ENCODE measurements at regions not wholly inside any gene's neighbourhood (a gene's known extent, or its start where the extent isn't known, plus 50 kb on each side); places are given as distances from the start of the nearest gene placed in this dataset.

GRCh38 chrX:39835241-39835640 lies 262.5 kb downstream of the BCOR start:
- POLR2A ChIA-PET, result interaction anchor here (0.6 to 1.6 kb wide), 2 partner anchors 18 to 92 kb away, joined by 3 to 4 read pairs; no protein-coding TSS in a partner anchor
- BruUV-seq (replicated peaks), result no TSS peak
- 0 out of 5 replicates have a peak, but pooled peaks cover 0 to 4% of the 10 kb centered on the region in 2 experiments for H3K27me3 ChIP-seq (ENCODE audit: control insufficient read depth in 2 of 2, insufficient read depth in 2 of 2, low read length in 2 of 2)
- DNase-seq (ENCODE audit: extremely low read depth in 1 of 4, low spot score in 3 of 4) (no peak), FAIRE-seq (no peak), ATAC-seq (no peak)
- no peak for TF ChIP-seq HSF4 (CRISPR knock-in tag; IDR thresholded peaks at IDR 0.05; ENCODE audit: borderline replicate concordance)
- TF ChIP-seq TAF15 (IDR thresholded peaks at IDR 0.05; ENCODE audit: low read depth, low read length), result no peak
- no peak for TF ChIP-seq ZNF778 (CRISPR knock-in tag; IDR thresholded peaks at IDR 0.05)
- no peak for TF ChIP-seq NCOA2 (IDR thresholded peaks at IDR 0.05; ENCODE audit: partially characterized antibody in 2 of 2)
- TF ChIP-seq PTRF (tag; IDR thresholded peaks at IDR 0.05), result no peak
- no peak overlapping the region for H3K4me3 ChIP-seq
- H3K4me1 ChIP-seq (replicated peaks in 1 of 2; ENCODE audit: control insufficient read depth in 2 of 2, insufficient read depth in 2 of 2, low read length in 2 of 2), result no peaks in the 10 kb centered on the region; a peak in 1 of 5 replicates
- in situ Hi-C loops (cut with MboI) (no loop called here), intact Hi-C loops (cut with micrococcal nuclease) (no loop called here)
- H3K36me3 ChIP-seq (ENCODE audit: control insufficient read depth, insufficient read depth, low read length), result no peaks in the 10 kb centered on the region
- no peaks in the 10 kb centered on the region for H3K9me1 ChIP-seq (ENCODE audit: control insufficient read depth, insufficient read depth, low read length)
- H3K4me2 ChIP-seq (ENCODE audit: insufficient read depth, low read length), result no peak overlapping the region
- H2AFZ ChIP-seq (ENCODE audit: low read depth, low read length), result no peak overlapping the region
- no peak overlapping the region for H3K27ac ChIP-seq (ENCODE audit: extremely low read depth, low read depth, low read length)
- no peaks in the 10 kb centered on the region for H3K9me3 ChIP-seq (replicated peaks; ENCODE audit: control insufficient read depth, insufficient read depth, low read depth, low read length)
- CTCF ChIA-PET (ENCODE audit: low intra/inter-chr PET ratio), result no interaction called here
- no peaks in the 10 kb centered on the region for H4K20me1 ChIP-seq (replicated peaks; ENCODE audit: control insufficient read depth, insufficient read depth, low read length)
- H3K79me2 ChIP-seq (ENCODE audit: control insufficient read depth, insufficient read depth, low read length), result no peaks in the 10 kb centered on the region
- no peak overlapping the region for H3K9ac ChIP-seq (ENCODE audit: insufficient read depth in 1 of 2, low read depth in 2 of 2, low read length in 2 of 2)
- WGBS (ENCODE audit: insufficient coverage, low coverage, missing lambda C conversion rate), result 53% methylated on average over 5 of the region's 5 CpGs

- H3K27ac ChIP-seq (ENCODE audit: extremely low read depth, low read depth, low read length), result no peak overlapping the region
- no peak for FAIRE-seq
- H3K9ac ChIP-seq (ENCODE audit: insufficient read depth in 1 of 2, low read depth in 2 of 2, low read length in 2 of 2), result no peak overlapping the region
- in situ Hi-C loops (cut with MboI), result no loop called here
- no peak overlapping the region for H2AFZ ChIP-seq (ENCODE audit: low read depth, low read length)
- intact Hi-C loops (cut with micrococcal nuclease), result no loop called here
- ChIA-PET CTCF (ENCODE audit: low intra/inter-chr PET ratio) (no interaction called here), POLR2A (interaction anchor here (0.6 to 1.6 kb wide), 2 partner anchors 10 to 19 kb away, joined by 3 to 4 read pairs; no protein-coding TSS in a partner anchor)
- 0 out of 5 replicates have a peak, but pooled peaks cover 0 to 4% of the 10 kb centered on the region in 2 experiments for H3K27me3 ChIP-seq (ENCODE audit: control insufficient read depth in 2 of 2, insufficient read depth in 2 of 2, low read length in 2 of 2)
- WGBS (ENCODE audit: insufficient coverage, low coverage, missing lambda C conversion rate), result 38% methylated on average over 1 of the region's 1 CpG
- no peak overlapping the region for H3K4me2 ChIP-seq (ENCODE audit: insufficient read depth, low read length)
- DNase-seq (ENCODE audit: extremely low read depth in 1 of 4, low spot score in 3 of 4), result no peak
- no peak overlapping the region for H3K4me3 ChIP-seq
- no peaks in the 10 kb centered on the region for H3K9me3 ChIP-seq (replicated peaks; ENCODE audit: control insufficient read depth, insufficient read depth, low read depth, low read length)
- H3K9me1 ChIP-seq (ENCODE audit: control insufficient read depth, insufficient read depth, low read length), result no peaks in the 10 kb centered on the region
- ATAC-seq, result no peak
- no peaks in the 10 kb centered on the region for H4K20me1 ChIP-seq (replicated peaks; ENCODE audit: control insufficient read depth, insufficient read depth, low read length)
- no peaks in the 10 kb centered on the region for H3K79me2 ChIP-seq (ENCODE audit: control insufficient read depth, insufficient read depth, low read length)
- H3K4me1 ChIP-seq (replicated peaks in 1 of 2; ENCODE audit: control insufficient read depth in 2 of 2, insufficient read depth in 2 of 2, low read length in 2 of 2), result no peaks in the 10 kb centered on the region; a peak in 1 of 5 replicates
- no peaks in the 10 kb centered on the region for H3K36me3 ChIP-seq (ENCODE audit: control insufficient read depth, insufficient read depth, low read length)
- BruUV-seq (replicated peaks), result no TSS peak
- TF ChIP-seq ZNF780A (CRISPR knock-in tag; IDR thresholded peaks at IDR 0.05), result no peak
- no peak for TF ChIP-seq CEBPB (tag; IDR thresholded peaks at IDR 0.05)
- no peak for TF ChIP-seq ZNF436 (CRISPR knock-in tag; IDR thresholded peaks at IDR 0.05)
- TF ChIP-seq ZSCAN29 (IDR thresholded peaks at IDR 0.05), result no peak
- TF ChIP-seq ZNF766 (CRISPR knock-in tag; conservative IDR thresholded peaks at IDR 0.05), result no peak
These were observed 262.0 kb downstream of the BCOR start for GRCh38 chrX:39835776-39836175.
